Smooth muscle cell (in vitro differentiated cells): ENCODE measurements at regions not wholly inside any gene's neighbourhood (a gene's known extent, or its start where the extent isn't known, plus 50 kb on each side); places are given as distances from the start of the nearest gene placed in this dataset.

Experiments
- DNase-seq: peaks from one replicate; lab custom pipeline; 2025; ENCODE audit not compliant: unreplicated experiment; lab: John Stamatoyannopoulos, UW
- H2AFZ ChIP-seq: fragments of 200-600 bp; sonication (generic); 2 replicates; pipeline ENCODE4 v1.6.0; 2016; ENCODE audit warnings: antibody characterized with exemption, low read depth, mild to moderate bottlenecking
- H3F3A ChIP-seq: fragments of 200-600 bp; sonication (generic); 2 replicates; pipeline ENCODE4 v1.6.0; 2017; ENCODE audit warnings: antibody characterized with exemption, low read depth
- H3K27ac ChIP-seq: fragments of 200-600 bp; sonication (generic); 2 replicates; pipeline ENCODE4 v1.5.1; 2016; ENCODE audit warnings: low read depth, mild to moderate bottlenecking
- H3K27me3 ChIP-seq: fragments of 200-600 bp; sonication (generic); 2 replicates; pipeline ENCODE4 v1.6.1; 2016; ENCODE audit warnings: low read depth, mild to moderate bottlenecking
- H3K36me3 ChIP-seq: fragments of 200-600 bp; sonication (generic); 2 replicates; pipeline ENCODE4 v1.5.1; 2016; ENCODE audit warnings: low read depth
- H3K4me1 ChIP-seq: fragments of 200-600 bp; sonication (generic); 2 replicates; pipeline ENCODE4 v1.5.1; 2016; ENCODE audit warnings: low read depth
- H3K4me2 ChIP-seq: fragments of 200-600 bp; sonication (generic); 2 replicates; pipeline ENCODE4 v1.6.0; 2016; ENCODE audit warnings: mild to moderate bottlenecking
- H3K4me3 ChIP-seq: fragments of 200-600 bp; sonication (generic); 2 replicates; pipeline ENCODE4 v1.5.1; 2016; ENCODE audit warnings: mild to moderate bottlenecking
- H3K79me2 ChIP-seq: fragments of 200-600 bp; sonication (generic); 2 replicates; pipeline ENCODE4 v1.6.0; 2016; ENCODE audit warnings: low read depth, mild to moderate bottlenecking
- H3K9ac ChIP-seq: fragments of 200-600 bp; sonication (generic); 2 replicates; pipeline ENCODE4 v1.6.0; 2016; ENCODE audit warnings: low read depth
- H3K9me3 ChIP-seq: fragments of 200-600 bp; sonication (generic); replicated peaks from 2 replicates; pipeline ENCODE4 v1.5.1; 2016; ENCODE audit warnings: low read depth
- H4K20me1 ChIP-seq: fragments of 200-600 bp; sonication (generic); 2 replicates; pipeline ENCODE4 v1.6.0; 2016; ENCODE audit warnings: low read depth
- WGBS: methylation state at CpG from one replicate; pipeline ENCODE4 v1.1.7; 2016; ENCODE audit warnings: low lambda C conversion rate; 5-methylcytosine and 5-hydroxymethylcytosine counted together
- TF ChIP-seq, protein P1 (sequence below): fragments of 200-600 bp; sonication (generic); IDR thresholded peaks from 2 replicates; pipeline ENCODE4 v1.5.1; 2017; ENCODE audit warnings: borderline replicate concordance, mild to moderate bottlenecking, antibody characterized with exemption; ENCODE audit not compliant: insufficient read depth, poor library complexity, severe bottlenecking

DNA sequence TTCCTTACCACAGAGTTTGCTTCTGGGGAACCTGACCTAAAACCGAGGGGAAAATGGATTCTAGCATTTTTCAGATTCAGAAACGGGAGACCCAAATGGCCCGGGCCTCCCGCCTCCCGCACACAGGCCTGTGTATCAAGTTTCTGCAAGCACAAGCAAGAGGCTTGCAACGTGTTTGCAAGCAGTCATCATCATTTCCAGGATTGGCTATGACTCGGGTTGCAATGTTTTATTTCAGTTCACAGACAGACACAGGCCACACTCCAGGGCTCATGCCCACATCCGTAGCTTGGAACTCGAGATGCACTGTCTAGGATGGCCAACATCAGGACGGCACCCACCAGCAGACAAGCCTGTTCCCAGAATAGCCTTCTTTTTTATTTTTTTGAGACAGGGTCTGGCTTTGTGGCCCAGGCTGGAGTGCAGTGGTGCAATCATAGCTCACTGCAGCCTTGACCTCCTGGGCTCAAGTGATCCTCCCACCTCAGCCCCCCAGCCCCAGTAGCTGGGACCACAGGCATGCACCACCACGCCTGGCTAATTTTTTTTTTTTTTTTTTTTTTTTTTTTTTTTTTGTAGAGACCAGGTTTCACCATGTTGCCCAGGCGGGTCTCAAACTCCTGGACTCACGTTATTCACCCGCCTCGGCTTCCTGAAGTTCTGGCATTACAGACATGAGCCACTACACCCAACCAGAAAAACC, 68.1 kb upstream of the FOXK1 start:
- Histone ChIP-seq H3K27ac (peak overlapping the region; percentile 82), H3K9me3 (no peaks in the 10 kb centered on the region), H3K79me2 (no peaks in the 10 kb centered on the region), H3K9ac (peak overlapping the region; percentile 20), H3K36me3 (no peaks in the 10 kb centered on the region), H3F3A (peaks cover 19% of the 10 kb centered on the region), H4K20me1 (no peaks in the 10 kb centered on the region), H3K27me3 (no peaks in the 10 kb centered on the region), H3K4me2 (peak overlapping the region; percentile 82), H3K4me3 (peak overlapping the region; percentile 15), H2AFZ (peak overlapping the region; percentile 83), H3K4me1 (peaks cover 11% of the 10 kb centered on the region)
- 31% methylated on average over 15 of the region's 15 CpGs for WGBS
- TF ChIP-seq, protein P1, sequence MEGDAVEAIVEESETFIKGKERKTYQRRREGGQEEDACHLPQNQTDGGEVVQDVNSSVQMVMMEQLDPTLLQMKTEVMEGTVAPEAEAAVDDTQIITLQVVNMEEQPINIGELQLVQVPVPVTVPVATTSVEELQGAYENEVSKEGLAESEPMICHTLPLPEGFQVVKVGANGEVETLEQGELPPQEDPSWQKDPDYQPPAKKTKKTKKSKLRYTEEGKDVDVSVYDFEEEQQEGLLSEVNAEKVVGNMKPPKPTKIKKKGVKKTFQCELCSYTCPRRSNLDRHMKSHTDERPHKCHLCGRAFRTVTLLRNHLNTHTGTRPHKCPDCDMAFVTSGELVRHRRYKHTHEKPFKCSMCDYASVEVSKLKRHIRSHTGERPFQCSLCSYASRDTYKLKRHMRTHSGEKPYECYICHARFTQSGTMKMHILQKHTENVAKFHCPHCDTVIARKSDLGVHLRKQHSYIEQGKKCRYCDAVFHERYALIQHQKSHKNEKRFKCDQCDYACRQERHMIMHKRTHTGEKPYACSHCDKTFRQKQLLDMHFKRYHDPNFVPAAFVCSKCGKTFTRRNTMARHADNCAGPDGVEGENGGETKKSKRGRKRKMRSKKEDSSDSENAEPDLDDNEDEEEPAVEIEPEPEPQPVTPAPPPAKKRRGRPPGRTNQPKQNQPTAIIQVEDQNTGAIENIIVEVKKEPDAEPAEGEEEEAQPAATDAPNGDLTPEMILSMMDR, result no peak
- DNase-seq, result no peak

DNA sequence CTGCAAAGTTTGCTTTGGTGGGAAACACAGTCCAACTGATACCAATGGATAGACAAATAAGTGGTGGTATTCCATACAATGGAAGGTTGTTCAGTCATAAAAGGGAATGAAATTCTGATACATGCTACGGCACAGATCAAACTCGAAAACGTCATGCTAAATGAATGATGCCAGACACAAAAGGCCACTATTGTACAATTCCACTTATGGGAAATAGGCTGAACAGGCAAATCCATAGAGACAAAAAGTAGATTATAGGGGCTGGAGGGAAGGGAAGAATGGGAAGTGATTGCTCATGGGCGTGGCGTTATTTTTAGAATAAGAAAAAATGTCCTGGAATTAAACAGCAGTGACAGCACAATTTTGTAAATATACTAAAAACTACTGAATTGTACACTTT, 66.0 kb upstream of the FOXK1 start:
- no peak for DNase-seq
- WGBS, result 96% methylated on average over 5 of the region's 5 CpGs
- H3K36me3 ChIP-seq, result no peaks in the 10 kb centered on the region
- no peaks in the 10 kb centered on the region for H3K9me3 ChIP-seq
- H3F3A ChIP-seq, result peaks cover 23% of the 10 kb centered on the region
- H3K4me2 ChIP-seq, result no peak overlapping the region
- no peak overlapping the region for H2AFZ ChIP-seq
- H3K4me3 ChIP-seq, result no peak overlapping the region
- TF ChIP-seq, protein P1, result no peak
- no peaks in the 10 kb centered on the region for H3K27me3 ChIP-seq
- no peaks in the 10 kb centered on the region for H4K20me1 ChIP-seq
- no peak overlapping the region for H3K9ac ChIP-seq
- no peak overlapping the region for H3K27ac ChIP-seq
- H3K4me1 ChIP-seq, result peaks cover 11% of the 10 kb centered on the region
- H3K79me2 ChIP-seq, result no peaks in the 10 kb centered on the region

DNA sequence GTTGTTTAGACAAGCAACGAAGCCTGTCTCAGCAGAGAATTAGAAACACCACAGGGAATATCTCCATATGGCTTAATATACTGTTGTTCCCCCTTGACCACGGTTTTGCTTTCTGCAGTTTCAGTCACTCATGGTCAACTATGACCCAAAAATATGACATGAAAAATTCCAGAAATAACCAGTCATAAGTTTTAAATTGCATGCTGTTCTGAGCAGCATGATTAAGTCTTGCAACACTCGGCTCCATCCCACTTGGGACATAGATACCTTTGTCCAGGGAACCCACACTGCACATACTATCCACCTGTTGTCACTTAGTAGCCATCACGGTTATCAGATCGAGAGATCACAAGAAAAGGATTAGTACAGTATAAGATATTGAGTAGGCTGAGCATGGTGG, 60.7 kb upstream of the FOXK1 start:
- H3K79me2 ChIP-seq, result no peaks in the 10 kb centered on the region
- no peaks in the 10 kb centered on the region for H4K20me1 ChIP-seq
- H3F3A ChIP-seq, result peaks cover 9% of the 10 kb centered on the region
- no peak overlapping the region for H3K9ac ChIP-seq
- no peaks in the 10 kb centered on the region for H3K4me1 ChIP-seq
- no peak overlapping the region for H2AFZ ChIP-seq
- TF ChIP-seq, protein P1, result no peak
- no peaks in the 10 kb centered on the region for H3K9me3 ChIP-seq
- 56% methylated on average over 5 of the region's 5 CpGs for WGBS
- no peaks in the 10 kb centered on the region for H3K36me3 ChIP-seq
- DNase-seq, result no peak
- H3K27me3 ChIP-seq, result no peaks in the 10 kb centered on the region
- H3K27ac ChIP-seq, result peak overlapping the region; percentile 62
- no peak overlapping the region for H3K4me2 ChIP-seq
- H3K4me3 ChIP-seq, result no peak overlapping the region

DNA sequence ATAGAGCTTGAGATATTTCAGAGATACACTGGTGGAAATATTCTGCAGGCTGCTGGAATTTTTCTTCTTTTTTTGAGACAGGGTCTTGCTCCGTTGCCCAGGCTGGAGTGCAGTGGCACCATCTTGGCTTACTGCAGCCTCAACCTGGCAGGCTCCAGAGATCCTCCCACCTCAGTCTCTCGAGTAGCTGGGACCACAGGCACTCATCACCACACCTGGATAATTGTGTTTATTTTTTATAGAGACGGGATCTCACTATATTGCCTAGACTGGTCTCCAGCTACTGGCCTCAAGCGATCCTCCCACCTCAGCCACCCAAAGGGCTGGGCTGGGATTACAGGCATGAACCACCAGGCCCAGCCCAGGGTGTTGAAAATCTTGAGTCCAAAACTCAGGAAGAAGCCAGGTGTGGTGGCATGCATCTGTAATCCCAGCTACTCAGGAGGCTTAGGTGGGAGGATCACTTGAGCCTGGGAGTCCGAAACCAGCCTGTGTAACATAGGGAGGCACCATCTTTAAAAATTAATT, 55.7 kb upstream of the FOXK1 start:
- H3K27ac ChIP-seq, result no peak overlapping the region
- TF ChIP-seq, protein P1, result no peak
- H3K9me3 ChIP-seq, result no peaks in the 10 kb centered on the region
- H3K4me1 ChIP-seq, result no peaks in the 10 kb centered on the region
- H4K20me1 ChIP-seq, result no peaks in the 10 kb centered on the region
- no peaks in the 10 kb centered on the region for H3K27me3 ChIP-seq
- 84% methylated on average over 5 of the region's 5 CpGs for WGBS
- H3K79me2 ChIP-seq, result no peaks in the 10 kb centered on the region
- H3K9ac ChIP-seq, result no peak overlapping the region
- H3K4me3 ChIP-seq, result no peak overlapping the region
- no peak overlapping the region for H2AFZ ChIP-seq
- H3K4me2 ChIP-seq, result no peak overlapping the region
- peaks cover 2% of the 10 kb centered on the region for H3F3A ChIP-seq
- no peak for DNase-seq
- H3K36me3 ChIP-seq, result no peaks in the 10 kb centered on the region
